HG02943 (cell line): ENCODE measurements at regions not wholly inside any gene's neighbourhood (a gene's known extent, or its start where the extent isn't known, plus 50 kb on each side); places are given as distances from the start of the nearest gene placed in this dataset.
"Not testable (repeated sequence)": the region's sequence is repeated elsewhere in the genome, so short reads cannot be mapped to it uniquely, and the experiment has no call there.

Source experiments
- ATAC-seq: cut with Tn5 transposase; IDR thresholded peaks from one replicate; pipeline ENCODE4 v1.9.1; 2021; ENCODE audit warnings: mild to moderate bottlenecking, low read depth, moderate library complexity; ENCODE audit not compliant: unreplicated experiment

DNA sequence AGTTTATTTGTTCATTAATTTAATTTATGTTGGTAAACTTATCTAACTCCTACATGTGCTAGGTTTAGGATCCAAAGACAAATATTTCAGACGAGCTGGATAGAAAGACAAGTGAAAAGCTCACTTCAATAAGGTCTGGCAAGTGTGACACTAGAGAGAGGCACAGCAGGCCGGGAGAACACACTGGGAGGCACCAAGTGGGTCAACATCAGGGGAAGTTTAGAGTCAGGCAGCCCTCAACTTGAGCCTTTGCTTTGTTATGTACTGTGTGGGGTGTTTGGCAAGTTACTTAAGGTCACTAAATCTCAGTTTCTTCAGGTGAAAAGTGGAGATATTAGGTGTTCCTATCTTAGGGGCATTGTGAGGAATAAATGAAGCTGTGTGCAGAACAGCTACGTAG is 214.4 kb downstream of the PCSK1 start:
- no peak for ATAC-seq

DNA sequence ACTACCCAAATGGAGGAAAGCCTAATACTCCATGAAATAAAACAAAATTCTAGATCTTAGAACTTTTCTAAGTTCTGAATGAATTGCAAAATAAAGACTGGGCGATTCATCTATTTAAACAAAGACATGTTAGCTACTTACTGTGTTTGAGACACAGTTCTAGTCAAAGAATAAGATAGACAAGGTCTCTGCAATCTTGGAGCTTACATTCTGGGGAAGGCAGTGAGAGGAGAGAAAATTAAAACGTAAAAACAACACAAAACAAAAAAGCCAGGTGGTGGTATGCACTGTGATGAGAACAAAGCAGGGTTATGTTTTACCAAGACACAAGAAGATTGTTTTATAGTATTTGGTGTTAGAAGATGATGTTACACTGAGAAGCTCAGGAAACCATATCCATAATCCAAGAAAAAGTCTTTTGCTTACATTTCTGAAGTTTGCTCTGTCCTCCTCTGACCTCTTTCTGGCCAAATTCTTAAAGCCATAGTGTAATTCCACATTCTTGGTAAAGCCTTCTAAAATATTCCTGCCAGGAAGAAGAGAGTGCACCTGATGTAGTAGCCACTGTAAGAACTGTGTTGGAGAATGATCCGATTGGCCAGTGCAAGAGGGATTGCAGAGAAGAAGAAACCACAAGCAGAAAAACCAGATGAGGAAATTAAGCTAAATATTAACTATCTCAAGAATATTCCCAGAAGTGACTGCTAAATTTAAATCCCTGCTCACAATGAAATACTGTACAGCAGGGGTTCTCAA is 218.4 kb downstream of the PCSK1 start:
- ATAC-seq = no peak

DNA sequence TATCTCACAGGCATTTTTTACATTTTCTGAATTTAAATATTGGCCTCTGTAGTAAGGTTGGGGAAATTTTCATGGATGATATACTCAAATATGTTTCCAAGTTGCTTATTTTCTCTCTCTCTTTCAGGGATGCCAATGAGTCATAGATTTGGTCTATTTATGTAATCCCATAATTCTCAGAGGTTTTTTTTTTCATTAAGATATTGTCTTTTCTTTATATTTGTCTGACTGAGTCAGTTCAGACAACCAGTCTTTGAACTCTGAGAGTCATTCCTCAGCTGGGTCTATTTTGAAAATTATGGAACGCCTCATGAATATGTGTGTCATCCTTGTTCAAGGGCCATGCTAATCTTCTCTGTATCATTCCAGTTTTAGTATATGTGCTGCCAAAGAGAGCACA is 223.2 kb downstream of the PCSK1 start:
- no peak for ATAC-seq

DNA sequence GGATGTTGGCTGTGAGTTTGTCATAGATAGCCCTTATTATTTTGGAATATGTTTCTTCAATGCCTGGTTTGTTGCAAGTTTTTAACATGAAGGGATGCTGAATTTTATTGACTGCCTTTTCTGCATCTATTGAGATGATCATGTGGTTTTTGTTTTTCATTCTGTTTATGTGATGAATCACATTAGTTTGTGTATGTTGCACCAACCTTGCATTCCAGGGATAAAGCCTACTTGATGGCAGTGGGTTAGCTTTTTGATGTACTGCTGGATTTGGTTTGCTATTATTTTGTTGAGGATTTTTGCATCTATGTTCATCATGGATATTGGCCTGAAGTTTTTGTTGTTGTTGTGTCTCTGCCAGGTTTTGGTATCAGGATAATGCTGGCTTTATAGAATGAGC is 225.6 kb downstream of the PCSK1 start:
- no peak for ATAC-seq

DNA sequence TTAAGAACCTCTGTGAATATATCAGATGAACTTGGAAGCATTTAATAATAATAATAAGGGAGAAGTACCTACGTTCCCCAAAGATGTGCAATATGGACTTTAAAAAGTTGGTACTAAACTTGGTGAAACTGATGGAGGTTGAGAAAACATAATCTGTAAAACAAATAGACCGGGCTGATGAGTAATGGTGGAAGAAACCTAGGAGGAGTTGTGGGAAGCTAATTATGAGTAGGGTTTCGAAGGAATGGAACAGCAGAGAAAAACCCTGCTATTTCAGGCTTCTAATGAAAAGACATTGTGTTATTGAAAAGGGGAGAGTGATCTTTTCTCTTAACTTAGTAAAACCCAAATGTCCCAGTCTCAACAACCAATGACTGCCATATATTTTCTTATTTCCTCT is 229.3 kb downstream of the PCSK1 start:
- ATAC-seq = no peak

DNA sequence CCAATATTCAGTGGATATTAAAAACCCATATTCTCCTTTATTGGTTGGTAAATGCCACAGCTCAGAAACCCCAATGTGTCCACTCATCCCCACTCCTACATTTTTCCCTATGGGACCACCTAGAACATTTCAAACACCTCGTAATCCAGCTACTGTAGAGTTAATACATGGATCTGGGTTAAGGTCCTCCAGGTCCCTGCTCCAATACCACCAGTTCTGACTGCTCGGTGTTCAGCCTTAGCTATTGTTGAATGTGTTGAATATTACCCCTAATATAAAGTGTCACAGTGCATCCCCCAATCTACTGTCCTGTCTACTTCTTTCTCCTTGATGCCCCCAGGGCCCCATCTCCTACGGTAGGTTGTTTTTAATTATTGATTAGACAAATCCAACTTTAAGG is 231.5 kb downstream of the PCSK1 start:
- ATAC-seq = no peak

DNA sequence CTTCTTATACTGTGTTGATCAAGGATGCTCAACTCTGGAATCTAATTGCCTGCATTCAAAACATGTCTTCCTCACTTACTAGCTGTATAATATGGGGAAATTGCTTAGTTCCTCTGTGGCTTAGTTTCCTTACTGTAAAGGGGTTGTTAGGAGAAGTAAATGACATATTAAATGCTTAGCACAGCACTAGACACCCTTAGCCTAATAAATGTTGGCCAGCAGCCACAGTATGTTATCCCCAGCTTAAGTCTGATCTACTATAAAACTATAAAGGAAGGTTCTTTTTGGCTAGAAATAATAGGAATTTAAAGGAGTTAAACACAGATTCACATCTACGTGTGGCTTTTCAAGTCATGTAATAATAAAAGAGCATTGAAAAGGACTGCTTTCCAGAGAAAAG is 232.4 kb downstream of the PCSK1 start:
- no peak for ATAC-seq

DNA sequence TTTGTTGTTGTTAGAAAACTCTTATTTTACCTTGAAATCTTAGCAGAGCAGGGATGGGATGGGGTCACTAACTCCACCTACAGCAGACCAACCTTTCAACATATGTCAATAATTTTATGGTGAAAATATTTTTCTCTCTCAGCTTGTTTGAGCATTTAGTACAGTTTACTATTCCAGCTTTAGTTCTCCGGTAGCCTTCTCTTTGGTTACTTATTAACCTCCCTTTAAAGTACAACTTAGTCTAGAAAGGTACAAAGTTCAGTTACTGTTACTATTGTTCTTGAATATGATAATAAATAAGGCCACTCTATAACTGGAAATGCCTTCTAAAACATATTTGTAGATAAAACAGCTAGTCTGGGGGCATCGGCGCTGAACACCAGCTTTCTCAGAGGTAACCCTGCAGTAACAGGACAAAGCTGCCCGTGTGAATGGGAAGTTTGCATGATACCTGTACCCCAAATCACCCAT is 233.3 kb downstream of the PCSK1 start:
- no peak for ATAC-seq

DNA sequence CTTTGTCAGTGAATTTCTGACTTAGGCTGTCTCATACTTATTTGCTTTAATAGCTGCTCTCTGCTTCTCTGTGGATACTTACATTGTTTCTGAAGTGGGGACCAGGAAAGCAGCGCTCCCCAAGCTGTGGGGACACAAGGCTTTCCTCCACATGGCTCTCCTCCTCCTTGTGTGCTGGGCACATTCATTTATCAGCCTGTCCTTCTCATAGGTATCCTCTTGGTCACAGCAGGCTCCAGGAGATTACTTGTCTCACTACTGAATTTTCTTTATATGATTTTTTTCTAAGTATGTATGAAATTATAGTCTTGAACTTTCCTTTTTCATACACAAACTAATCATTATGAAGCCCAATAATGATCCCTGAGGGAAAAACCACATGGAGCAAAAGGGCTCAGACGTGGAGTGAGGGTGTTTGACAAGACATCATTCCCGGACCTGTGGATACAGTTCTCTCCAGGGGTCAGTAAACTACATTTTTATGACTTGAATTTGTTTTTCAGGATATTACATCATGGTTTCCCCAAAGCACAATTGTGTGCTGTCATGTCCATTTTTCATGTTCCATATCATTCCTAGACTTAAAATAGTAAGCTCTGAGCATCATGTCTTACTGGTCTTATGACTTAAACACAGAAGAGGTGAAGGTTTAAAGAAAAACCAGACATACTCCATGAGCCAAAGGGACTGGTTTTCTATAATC is 234.5 kb downstream of the PCSK1 start:
- ATAC-seq = no peak

DNA sequence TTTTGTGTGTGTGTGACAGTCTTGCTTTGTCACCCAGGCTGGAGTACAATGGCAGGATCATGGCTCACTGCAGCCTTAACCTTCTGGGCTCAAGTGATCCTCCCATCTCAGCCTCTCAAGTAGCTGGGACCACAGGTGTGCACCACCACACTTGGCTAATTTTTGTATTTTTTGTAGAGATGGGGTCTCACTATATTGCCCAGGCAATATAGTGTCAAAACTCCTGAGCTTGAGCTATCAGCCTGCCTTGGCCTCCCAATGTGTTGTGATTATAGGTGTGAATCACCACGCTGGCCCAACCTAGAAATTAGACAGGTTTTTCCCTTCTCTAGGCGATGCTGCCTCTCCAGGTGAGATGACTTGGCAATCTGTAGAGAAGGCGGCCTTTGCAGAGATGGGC is 235.3 kb downstream of the PCSK1 start:
- ATAC-seq = not testable (repeated sequence)

DNA sequence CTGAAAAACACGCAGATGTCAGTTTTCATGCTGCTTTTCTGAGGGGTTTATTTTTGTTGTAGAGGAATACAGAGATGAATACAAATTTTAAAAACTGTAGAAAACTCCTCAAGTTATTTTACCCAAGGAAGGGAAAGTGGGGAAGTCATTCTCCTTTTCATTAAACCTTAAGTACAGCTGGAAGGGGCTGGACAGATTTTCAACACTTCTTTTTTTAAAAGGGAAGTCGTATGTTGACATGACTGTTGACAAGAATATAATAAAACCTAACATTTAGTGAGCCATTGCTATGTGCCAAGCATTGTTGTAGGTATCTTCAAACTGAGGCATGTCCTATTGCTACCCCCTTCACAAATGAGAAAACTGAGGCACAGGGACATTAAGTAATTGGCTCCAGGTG is 235.7 kb upstream of the ELL2 start:
- ATAC-seq = no peak

DNA sequence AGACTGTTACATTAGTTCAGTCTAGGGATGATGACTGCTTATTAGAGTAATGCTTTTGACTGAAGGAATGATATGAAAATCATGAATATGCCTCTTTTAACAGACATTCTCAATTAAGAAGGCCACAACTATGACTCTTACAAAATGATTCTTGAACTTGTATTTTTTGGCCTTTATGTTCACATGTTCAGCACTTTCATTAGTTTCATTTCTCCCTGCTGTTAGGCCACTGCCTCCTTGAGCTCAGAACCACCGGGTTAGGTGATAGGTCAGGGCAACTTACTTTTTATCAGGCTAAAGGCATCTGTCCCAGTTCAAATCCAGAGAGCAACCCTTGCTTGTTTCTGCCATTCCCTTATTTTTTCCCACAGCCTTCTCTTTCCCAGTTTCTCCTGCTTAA is 235.2 kb upstream of the ELL2 start:
- ATAC-seq = no peak

DNA sequence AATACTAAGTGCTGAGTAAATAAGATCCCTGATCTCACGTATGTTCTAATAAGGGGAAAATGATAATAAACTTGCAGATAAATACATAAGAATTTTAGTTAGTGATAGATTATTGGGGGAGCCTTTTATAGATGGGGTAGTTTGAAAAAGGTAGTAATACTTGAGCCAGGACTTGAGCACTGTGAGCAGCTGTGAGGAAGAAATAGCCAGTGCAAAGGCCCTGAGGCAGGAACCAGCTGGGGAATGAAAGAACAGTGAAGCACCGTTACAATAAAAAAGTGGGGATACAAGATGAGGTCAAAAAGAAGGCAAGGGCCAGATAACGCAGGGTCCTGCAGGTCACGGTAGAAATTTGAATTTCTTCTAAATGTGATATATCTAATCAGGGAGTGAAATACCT is 234.8 kb upstream of the ELL2 start:
- ATAC-seq = no peak

DNA sequence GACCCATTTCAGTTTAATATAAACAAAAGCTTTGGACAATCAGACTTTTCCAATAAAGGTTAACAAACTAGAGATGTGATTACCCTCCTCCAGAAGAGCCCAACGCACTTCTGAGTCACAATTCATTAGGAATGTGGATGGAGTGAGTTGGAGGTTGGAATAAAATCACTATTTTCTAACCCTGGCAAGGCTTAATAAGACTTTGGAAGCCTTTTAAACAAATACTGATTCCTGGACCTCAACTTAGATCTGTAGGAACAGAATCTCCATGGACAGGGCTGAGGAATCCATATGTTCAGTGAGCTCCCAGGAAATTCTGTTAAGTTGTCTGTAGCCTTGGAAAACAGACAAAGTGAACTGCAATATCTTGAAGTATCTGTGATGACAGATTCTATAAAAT is 233.5 kb upstream of the ELL2 start:
- no peak for ATAC-seq

DNA sequence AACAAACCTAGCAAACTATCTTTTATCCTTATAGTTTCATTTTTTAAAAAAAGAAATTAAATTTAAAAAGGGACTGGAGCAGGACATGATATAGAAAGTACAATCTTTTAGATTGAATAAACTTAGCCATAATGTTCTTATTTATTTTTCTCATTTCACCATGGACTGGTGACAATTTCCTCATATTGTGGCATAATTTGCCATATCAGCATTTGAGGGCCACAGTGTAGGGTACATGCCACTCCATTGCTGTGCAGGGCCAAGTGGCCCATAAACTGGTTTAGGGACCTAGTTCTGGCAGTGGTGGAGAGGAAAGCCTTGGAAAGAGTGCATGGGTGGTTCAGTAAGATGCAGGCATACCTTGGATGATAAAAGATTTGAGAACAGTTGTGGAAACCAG is 232.9 kb upstream of the ELL2 start:
- ATAC-seq = no peak

DNA sequence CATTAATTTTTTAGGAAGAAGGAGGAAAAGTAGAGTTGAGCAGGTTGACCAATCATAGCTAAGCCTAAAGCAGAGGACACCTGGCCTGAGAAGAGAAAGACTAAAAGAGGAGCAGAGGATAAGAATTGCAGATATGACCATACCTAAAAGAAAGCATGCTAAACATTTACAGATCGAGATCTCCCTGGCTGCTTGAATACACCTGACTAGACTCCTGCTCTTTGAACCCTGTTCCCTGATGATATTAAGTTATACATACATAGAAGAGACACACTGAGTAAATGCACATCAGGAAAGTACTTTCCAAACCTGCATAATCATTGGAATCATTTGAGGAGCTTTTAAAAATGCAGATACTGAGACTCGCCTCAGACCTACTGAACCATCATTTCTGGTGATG is 232.3 kb upstream of the ELL2 start:
- ATAC-seq = no peak

DNA sequence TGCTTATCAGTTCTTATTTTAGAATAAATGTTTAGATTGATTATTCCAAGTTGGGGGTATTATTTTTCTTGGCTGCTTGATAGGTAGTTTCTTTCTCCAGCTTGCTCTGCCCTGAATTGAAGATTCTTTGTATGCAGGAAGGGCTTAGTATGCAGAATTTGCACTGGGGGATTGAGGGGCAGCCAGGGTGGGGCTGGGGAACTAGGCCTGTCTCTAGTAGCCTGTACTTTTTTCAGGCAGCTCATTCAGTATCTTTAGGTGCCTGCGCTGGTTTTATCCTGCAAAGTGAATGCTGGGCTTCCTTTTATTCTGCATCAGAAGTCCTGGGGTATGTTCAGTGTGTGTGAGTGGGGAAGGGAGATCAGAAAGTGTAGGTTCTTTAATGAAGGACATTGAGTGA is 228.3 kb upstream of the ELL2 start:
- no peak for ATAC-seq

DNA sequence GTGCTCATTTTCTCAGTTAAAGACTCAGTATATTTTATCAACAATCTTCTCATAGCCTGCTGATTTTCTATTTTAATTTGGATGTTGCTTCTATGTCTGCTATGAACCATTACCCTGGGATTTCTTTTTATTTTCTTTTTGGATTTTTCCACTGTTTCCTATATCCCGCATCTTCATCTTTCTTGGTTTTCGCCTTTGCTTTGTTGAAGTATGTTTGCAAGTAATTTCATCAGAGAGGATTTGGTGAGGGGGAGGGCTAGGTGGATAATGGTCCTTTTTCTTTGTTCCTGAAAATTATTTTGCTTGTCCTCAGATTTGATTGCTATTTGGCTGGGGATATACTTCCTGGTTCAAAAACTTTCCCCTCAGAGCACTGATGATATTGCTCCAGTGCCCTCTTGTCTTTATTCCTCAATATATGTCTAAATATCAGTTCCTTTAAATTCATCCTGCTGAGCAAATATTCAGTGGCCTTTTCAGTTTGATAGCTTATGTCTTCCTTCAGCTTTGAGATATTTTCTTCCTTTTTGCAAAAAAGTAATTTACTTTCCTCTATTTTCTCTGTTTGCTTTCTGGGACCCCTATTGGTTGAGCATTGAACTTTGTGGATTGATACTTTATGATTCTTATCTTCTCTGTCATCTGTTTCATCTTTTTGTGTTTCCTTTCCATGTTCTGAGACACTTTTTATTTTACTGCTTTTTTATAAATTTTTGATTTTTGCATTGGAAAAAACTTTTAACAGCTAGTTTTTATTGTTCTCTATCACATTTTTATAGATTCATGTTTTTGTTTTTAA is 227.6 kb upstream of the ELL2 start:
- no peak for ATAC-seq

DNA sequence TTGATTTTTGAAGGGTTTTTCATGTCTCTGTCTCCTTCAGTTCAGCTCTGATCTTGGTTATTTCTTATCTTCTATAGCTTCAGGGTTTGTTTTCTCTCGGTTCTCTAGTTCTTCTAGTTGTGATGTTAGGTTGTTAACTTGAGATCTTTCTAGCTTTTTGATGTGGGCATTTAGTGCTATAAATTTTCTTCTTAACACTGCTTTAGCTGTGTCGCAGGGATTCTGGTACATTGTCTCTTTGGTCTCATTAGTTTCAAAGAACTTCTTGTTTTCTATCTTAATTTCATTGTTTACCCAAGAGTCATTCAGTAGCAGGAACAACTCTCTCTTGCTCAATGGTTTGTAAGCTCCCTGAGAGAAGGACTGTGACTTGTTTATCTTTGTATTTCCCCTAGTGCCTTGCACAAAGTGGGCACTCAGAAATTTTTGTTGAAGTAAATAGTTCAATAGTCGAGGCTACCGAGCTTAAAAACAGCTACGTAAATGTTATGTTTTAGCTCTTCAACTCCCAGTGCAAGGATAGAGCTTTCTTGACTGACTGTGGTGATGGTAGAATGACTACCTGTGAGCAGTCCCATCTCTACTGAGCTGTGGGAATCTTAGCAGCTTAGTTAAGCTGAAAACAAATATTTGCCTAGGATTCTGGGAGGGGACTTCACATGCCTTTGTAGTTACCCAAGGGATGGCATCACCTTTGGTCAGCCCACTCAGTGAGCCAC is 225.8 kb upstream of the ELL2 start:
- ATAC-seq = no peak

DNA sequence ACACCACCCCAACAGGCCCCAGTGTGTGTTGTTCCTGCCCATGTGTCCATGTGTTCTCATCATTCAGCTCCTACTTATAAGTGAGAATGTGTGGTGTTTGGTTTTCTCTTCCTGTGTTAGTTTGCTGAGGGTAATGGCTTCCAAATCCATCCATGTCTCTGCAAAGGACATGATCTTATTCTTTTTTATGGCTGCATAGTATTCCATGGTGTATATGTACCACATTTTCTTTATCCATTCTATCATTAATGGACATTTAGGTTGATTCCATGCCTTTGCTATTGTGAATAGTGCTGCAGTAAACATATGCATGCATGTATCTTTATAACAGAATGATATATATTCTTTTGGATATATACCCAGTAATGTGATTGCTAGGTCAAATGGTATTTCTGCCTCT is 222.9 kb upstream of the ELL2 start:
- ATAC-seq = not testable (repeated sequence)
